KBM-7 (cell line): ENCODE measurements at regions not wholly inside any gene's neighbourhood (a gene's known extent, or its start where the extent isn't known, plus 50 kb on each side); places are given as distances from the start of the nearest gene placed in this dataset.
"Not testable (repeated sequence)": the region's sequence is repeated elsewhere in the genome, so short reads cannot be mapped to it uniquely, and the experiment has no call there.

ENCODE experiments used
- DNase-seq: peaks from one replicate; pipeline ENCODE4 v3.0.0-alpha.2; 2015
- in situ Hi-C: fragments of 300-500 bp; cut with MboI; formaldehyde crosslinking; loops from 2 replicates; pipeline ENCODE4 v1.14.3; 2020; ENCODE audit warnings: low sequenced_read_pairs, low pct_unique_long_range_greater_than_20kb, mixed read lengths

DNA sequence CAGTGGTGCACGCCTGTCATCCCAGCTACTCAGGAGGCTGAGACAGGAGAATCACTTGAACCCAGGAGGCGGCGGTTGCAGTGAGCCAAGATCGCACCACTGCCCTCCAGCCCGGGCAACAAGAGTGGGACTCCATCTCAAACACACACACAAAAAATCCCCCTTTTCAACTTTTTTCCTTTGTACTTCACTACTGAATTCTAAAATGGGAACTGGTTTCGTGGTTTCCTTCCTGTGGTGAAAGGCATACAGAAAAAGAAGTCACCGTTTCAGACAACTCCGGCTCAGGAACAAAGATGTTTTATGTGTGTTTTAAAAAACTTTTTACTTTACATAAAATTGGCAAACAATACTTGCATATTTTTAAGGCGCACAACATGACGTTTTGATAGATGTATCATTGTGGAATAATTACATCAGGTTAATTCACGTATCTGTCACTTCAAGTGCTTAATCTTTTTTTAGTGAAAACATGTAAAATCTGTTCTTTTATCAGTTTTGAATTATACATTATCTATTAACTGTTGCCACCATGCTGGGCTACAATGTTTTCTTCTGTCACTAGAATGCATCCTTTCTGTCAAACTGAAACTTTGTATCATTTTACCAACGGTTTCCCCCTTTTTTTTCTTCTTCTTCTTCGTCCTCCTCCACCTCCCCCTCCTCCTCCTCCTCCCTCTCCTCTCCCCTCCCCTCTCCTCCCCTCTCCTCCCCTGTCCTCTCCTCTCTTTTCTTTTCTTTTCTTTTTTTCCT lies 186.0 kb downstream of the CRLF2 start:
- DNase-seq, result peak; percentile 91
- in situ Hi-C loops, result no loop called here

DNA sequence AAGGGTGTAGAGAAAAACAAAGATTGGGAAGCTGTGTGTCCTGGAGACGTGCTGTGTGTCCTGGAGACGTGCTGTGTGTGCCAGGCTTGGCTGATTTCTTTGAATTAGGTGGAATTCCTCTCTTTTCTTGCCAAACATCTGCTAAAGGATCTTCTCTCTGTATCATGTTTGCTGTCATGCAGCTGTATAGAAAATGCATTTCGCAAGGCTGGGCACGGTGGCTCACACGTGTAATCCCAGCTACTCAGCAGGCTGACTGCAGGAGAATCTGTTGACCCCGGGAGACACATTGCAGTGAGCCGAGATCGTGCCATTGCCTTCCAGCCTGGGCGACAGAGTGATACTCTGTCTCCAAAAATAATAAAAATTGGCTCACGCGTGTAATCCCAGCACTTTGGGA lies 187.0 kb downstream of the CRLF2 start:
- in situ Hi-C loops, result no loop called here
- DNase-seq, result peak; percentile 40

DNA sequence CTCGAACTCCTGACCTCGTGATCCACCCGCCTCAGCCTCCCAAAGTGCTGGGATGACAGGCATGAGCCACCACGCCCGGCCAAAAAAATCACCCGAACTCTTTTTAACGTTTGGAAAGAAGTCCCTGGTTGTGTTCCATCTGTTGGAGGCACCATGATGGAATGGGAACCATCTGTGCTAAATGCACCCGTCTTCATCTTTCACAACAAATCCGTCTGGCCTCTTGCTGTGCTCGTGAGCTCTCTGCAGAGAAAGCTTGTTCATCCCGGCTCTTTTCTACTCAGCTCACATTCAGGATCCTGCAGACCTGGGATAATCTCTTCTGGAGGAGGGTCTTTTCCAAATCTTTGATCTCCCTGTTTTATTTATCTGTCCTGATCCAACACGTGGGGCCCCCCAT lies 188.8 kb downstream of the CRLF2 start:
- in situ Hi-C loops, result no loop called here
- no peak for DNase-seq

GRCh38 chrX:1021314-1021993 lies 191.0 kb downstream of the CRLF2 start:
- DNase-seq, in situ Hi-C loops: not testable (repeated sequence)

GRCh38 chrX:1020634-1021166 lies 191.7 kb downstream of the CRLF2 start:
- in situ Hi-C loops, result no loop called here
- no peak for DNase-seq

- in situ Hi-C loops, result not testable (repeated sequence)
These were observed 195.5 kb downstream of the CRLF2 start for GRCh38 chrX:1016926-1017325.

DNA sequence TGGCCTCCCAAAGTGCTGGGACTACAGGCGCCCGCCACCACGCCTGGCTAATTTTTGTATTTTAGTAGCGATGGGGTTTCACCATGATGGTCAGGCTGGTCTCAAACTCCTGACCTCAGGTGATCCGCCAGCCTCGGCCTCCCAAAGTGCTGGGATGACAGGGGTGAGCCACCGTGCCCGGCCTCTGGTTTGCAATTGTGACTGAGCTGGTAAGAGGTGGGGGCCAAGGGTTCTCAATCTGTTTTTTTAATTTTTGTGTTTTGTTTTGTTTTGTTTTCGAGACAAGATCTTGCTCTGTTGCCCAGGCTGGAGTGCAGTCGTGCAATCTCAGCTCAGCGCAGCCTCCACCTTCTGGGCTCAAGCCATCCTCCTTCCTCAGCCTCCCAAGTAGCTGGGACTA lies 196.2 kb downstream of the CRLF2 start:
- in situ Hi-C loops, DNase-seq: not testable (repeated sequence)

More at GRCh38 chrX:1016926-1017325, 195.5 kb downstream of the CRLF2 start:
- not testable (repeated sequence) for DNase-seq

DNA sequence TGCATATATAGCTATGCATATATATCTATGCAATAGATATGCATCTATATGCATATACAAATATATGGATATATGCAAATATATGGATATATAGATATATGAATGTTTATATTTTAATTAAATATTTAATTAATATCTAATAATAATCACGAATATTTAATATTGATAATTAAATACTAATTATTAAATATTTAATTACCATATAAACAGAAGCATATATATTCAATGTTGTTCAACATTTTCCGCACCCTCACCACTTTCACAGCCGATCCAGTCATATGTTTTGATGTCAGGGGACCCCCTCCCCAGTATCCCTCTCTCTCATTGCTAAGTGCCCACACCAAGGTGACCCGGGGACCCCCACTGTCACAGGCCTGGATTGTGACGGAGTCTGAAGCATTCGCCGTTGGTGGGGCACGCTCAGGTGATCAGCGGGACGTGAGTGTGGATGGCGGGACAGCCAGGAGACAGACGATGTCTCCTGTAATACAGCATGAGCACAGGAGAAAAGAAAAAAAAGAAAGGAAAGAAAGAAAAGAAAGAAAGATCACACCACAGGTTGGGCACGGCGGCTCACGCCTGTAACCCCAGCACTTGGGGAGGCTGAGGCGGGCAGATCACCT lies 199.7 kb downstream of the CRLF2 start:
- in situ Hi-C loops, result no loop called here
- DNase-seq, result peak; percentile 51

DNA sequence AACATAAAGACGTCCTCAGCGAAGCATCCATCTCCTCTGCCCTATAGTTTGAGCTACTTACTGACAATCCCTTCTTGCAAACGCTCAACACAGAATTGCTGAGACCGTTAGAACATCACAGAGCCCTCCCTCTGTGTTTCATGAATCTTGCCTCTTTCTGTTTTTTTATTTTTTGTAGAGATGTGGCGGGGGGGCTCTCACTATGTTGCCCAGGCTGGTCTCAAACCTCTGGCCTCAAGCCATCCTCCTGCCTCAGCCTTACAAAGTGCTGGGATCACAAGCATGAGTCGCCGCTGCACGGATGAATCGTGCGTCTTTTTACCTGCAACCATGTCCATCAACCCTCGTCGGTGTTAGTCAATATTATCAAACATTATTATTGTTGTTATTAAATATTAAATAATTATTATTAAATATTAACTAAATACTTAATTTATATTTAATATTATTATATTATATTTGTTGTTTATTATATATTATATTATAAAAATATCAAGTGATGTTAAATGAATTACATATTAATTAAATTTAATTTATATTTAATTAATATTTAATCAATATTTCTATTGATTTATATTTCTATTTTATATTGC lies 200.7 kb downstream of the CRLF2 start:
- in situ Hi-C loops, result no loop called here
- peak; percentile 67 for DNase-seq

DNA sequence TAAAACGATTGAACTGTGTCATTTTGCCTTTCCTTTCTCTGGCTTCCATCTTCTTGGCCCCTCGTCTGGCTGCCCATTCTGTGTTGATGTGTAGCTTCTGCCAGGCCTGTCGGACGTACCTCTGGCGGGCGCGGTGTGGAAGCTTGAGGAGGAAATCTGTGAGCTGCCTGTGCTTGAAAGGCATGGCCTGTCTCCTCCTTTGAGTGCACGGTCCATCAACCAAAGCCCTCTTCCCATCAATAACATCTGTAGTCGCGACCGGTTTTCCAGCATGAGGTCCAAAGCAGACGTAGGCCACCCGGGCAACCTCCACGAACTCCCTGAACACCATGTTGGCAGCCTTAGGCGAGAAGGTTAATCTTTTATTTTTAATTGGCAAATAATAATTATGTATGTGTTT lies 202.7 kb downstream of the CRLF2 start:
- in situ Hi-C loops, result no loop called here
- DNase-seq, result no peak

- in situ Hi-C loops, result no loop called here
- DNase-seq, result no peak
These were observed 206.2 kb downstream of the CRLF2 start for GRCh38 chrX:1006156-1006730.

GRCh38 chrX:1002611-1003010 lies 209.8 kb downstream of the CRLF2 start:
- in situ Hi-C loops, result no loop called here
- DNase-seq, result no peak

DNA sequence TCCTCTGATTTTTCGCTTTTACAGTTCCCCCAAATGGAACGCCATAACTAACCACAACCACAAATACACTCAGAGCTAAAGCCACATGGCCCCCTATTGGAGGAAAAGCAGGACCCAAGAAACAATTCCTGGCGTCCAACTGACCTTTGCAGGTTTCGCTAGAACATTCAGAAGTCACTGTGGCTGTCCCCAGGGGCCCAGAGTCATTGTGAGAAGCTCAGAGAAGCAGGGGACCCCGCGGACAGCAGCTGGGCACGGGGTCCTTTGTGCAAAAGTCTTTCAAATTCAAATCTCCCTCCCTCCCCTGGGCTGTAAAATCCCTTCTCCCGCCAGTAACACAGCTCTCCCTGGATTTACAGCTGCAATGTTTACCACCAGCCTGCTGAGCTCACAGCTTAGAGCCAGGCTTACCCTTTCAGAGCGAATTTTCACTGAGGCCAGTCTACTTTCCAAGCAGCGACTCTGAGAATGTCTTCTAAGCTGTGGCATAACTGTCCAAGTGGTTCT lies 214.8 kb downstream of the CRLF2 start:
- DNase-seq, result peak; percentile 46
- in situ Hi-C loops, result no loop called here

GRCh38 chrX:994780-995179 lies 217.7 kb downstream of the CRLF2 start:
- DNase-seq, result no peak
- in situ Hi-C loops, result no loop called here

DNA sequence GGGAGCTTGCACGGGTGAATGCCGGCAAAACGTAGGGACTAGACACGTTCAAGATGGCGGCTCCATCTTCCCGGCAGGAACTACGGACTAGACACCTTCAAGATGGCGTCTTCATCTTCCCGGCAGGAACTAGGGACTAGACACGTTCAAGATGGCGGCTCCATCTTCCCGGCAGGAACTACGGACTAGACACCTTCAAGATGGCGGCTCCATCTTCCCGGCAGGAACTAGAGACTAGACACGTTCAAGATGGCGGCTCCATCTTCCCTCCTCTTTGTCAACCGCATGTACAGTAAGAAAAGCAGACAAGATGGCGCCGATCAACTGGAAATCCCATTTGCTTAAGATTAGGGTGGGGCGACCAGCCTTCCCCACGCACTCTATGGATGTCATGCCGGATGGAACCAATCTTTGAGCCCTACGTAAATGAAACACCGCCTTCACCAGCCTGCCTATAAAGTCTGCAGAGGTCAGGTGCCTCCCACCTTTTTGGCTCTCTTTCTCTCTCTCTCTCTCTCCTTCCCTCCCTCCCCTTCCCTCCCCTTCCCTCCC lies 222.4 kb downstream of the CRLF2 start:
- in situ Hi-C loops, result no loop called here
- DNase-seq, result no peak

GRCh38 chrX:988530-988929 lies 223.9 kb downstream of the CRLF2 start:
- in situ Hi-C loops, DNase-seq: not testable (repeated sequence)

GRCh38 chrX:981791-982626 lies 230.4 kb downstream of the CRLF2 start:
- DNase-seq, result no peak
- in situ Hi-C loops, result no loop called here

- no peak for DNase-seq
- in situ Hi-C loops, result no loop called here
These were observed 231.7 kb downstream of the CRLF2 start for GRCh38 chrX:980587-981235.
